ENCODE measurements at regions not wholly inside any gene's neighbourhood (a gene's known extent, or its start where the extent isn't known, plus 50 kb on each side); places are given as distances from the start of the nearest gene placed in this dataset.

DNA sequence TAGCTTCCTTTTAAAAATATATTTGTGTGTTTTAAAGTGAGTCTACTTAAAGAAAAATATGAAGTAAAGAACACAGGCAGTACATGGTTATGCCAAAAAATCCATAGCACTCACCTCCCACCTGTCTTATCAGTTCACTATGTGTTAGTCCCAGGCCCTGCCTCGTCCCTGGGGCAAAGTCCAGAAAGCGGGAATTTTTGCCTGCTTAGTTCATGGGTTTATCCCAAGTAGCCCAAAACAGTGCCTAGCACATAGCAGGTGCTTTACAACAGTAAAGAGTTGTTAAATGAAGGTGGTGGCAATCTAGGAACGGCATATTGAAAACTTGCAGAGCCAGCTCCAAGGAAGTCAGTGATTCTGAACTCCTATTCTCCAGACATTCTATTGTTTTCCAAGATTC is 154.0 kb downstream of the MN1 start:
- intact Hi-C loops (cut with DNase I; ENCODE audit: low total_unique reads), result no loop called here
- H3K27me3 ChIP-seq, result no peaks in the 10 kb centered on the region
- TF ChIP-seq POLR2AphosphoS5 (IDR thresholded peaks at IDR 0.05), result no peak
- no peak for TF ChIP-seq EP300 (IDR thresholded peaks at IDR 0.05)
- no peak for TF ChIP-seq POLR2A (IDR thresholded peaks at IDR 0.05)
- TF ChIP-seq, protein P1, sequence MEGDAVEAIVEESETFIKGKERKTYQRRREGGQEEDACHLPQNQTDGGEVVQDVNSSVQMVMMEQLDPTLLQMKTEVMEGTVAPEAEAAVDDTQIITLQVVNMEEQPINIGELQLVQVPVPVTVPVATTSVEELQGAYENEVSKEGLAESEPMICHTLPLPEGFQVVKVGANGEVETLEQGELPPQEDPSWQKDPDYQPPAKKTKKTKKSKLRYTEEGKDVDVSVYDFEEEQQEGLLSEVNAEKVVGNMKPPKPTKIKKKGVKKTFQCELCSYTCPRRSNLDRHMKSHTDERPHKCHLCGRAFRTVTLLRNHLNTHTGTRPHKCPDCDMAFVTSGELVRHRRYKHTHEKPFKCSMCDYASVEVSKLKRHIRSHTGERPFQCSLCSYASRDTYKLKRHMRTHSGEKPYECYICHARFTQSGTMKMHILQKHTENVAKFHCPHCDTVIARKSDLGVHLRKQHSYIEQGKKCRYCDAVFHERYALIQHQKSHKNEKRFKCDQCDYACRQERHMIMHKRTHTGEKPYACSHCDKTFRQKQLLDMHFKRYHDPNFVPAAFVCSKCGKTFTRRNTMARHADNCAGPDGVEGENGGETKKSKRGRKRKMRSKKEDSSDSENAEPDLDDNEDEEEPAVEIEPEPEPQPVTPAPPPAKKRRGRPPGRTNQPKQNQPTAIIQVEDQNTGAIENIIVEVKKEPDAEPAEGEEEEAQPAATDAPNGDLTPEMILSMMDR (IDR thresholded peaks at IDR 0.05), result no peak
- no peaks in the 10 kb centered on the region for H3K36me3 ChIP-seq
- no peak overlapping the region for H3K4me3 ChIP-seq
- WGBS, 5 donors, result 34 to 51% (median 43%) methylated on average over 3 of the region's 3 CpGs
- no peak overlapping the region for H3K27ac ChIP-seq
- H3K4me1 ChIP-seq, result peaks cover 0 to 17% (median 9%) of the 10 kb centered on the region in 4 donors
- peak; percentile 36 to 43 for DNase-seq
- H3K9me3 ChIP-seq, result no peaks in the 10 kb centered on the region

DNA sequence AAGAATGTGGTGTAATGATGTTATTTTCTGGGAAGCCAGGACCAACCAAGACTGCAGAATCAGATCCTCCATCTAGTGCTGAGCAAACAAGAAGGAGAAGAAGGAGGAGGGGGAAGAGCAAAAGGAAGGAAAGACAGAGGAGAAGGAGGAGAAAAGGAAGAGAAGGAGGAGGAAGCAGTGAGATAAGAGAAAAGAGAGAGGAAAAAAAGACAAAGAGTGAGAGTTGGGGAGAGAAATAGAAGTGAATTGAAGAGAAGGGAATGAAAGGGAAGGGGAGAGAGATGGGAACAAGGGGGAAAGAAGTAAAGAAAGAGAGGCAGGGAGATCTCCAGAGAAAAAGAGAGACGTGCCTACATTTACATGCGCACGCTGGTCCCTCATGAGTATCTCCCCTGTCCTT is 153.5 kb downstream of the MN1 start:
- Histone ChIP-seq H3K9me3 (no peaks in the 10 kb centered on the region), H3K4me1 (peaks cover 0 to 17% (median 9%) of the 10 kb centered on the region in 4 donors), H3K36me3 (no peaks in the 10 kb centered on the region), H3K4me3 (no peak overlapping the region), H3K27me3 (no peaks in the 10 kb centered on the region), H3K27ac (no peak overlapping the region)
- TF ChIP-seq, protein P1 (IDR thresholded peaks at IDR 0.05), result no peak
- TF ChIP-seq POLR2A (IDR thresholded peaks at IDR 0.05), result no peak
- no peak for TF ChIP-seq POLR2AphosphoS5 (IDR thresholded peaks at IDR 0.05)
- no peak for TF ChIP-seq EP300 (IDR thresholded peaks at IDR 0.05)
- DNase-seq, result no peak
- intact Hi-C loops (cut with DNase I; ENCODE audit: low total_unique reads), result no loop called here
- WGBS, 5 donors, result 89 to 96% (median 95%) methylated on average over 3 of the region's 3 CpGs

DNA sequence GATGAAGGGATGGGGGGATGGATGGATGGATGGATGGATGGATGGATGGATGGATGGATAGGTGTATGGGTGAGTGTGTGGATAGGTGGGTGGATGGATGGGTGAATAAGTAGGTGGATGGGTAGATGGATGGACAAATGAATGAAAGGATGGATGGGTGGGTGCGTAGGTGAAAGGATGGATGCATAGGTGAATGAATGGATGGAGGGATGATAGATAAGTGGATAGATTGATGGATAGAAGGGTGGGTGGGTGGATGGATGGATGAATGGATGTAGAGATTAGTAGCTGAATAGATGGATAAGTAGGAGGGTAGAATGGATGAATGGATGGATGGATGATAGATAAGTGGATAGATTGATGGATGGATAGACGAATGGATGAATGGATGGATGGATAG is 152.7 kb downstream of the MN1 start:
- 96 to 98% (median 97%) methylated on average over 2 of the region's 2 CpGs for WGBS, 5 donors

DNA sequence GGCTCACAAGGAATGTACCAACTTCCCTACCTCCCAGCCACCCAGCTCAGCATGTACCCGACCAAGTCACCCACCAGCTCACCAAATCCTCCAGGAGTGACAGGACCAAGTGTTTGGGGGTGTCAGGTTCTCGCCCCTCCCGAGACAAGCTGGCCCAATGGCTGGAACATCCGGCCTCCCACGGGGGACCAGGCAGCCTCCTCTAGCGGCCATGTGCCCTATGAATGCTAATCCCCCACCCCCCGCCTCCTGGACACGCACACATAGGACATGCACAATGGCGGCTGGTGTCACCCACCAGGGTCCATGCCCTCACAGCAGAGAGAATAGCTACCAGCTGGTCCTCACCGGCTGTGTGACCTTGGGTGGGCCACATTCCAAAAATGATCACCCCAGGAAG is 151.0 kb downstream of the MN1 start:
- Histone ChIP-seq H3K27me3 (no peaks in the 10 kb centered on the region), H3K36me3 (no peaks in the 10 kb centered on the region), H3K4me3 (no peak overlapping the region), H3K4me1 (peaks cover 8 to 30% (median 16%) of the 10 kb centered on the region in 4 donors), H3K9me3 (no peaks in the 10 kb centered on the region), H3K27ac (peak overlapping the region in 1 of 5 donors; percentile 33)
- TF ChIP-seq EP300 (IDR thresholded peaks at IDR 0.05) (no peak), POLR2A (IDR thresholded peaks at IDR 0.05) (no peak), POLR2AphosphoS5 (IDR thresholded peaks at IDR 0.05) (no peak)
- TF ChIP-seq, protein P1 (IDR thresholded peaks at IDR 0.05), result no peak
- intact Hi-C loops (cut with DNase I; ENCODE audit: low total_unique reads), result no loop called here
- 89 to 94% (median 91%) methylated on average over 10 of the region's 10 CpGs for WGBS, 5 donors
- no peak for DNase-seq

More for the DNA sequence above, 152.7 kb downstream of the MN1 start:
- TF ChIP-seq, protein P1 (IDR thresholded peaks at IDR 0.05), result no peak
- TF ChIP-seq EP300 (IDR thresholded peaks at IDR 0.05) (no peak), POLR2AphosphoS5 (IDR thresholded peaks at IDR 0.05) (no peak), POLR2A (IDR thresholded peaks at IDR 0.05) (no peak)
- Histone ChIP-seq H3K36me3 (no peaks in the 10 kb centered on the region), H3K4me1 (peaks cover 0 to 17% (median 9%) of the 10 kb centered on the region in 4 donors), H3K27me3 (no peaks in the 10 kb centered on the region), H3K4me3 (no peak overlapping the region), H3K9me3 (no peaks in the 10 kb centered on the region), H3K27ac (no peak overlapping the region)
- intact Hi-C loops (cut with DNase I; ENCODE audit: low total_unique reads), result no loop called here
- no peak for DNase-seq

Data from stomach (tissue), 8 donors.